ENCODE measurements at regions not wholly inside any gene's neighbourhood (a gene's known extent, or its start where the extent isn't known, plus 50 kb on each side); places are given as distances from the start of the nearest gene placed in this dataset.

GRCh38 chr12:92556637-92557421 lies 146.0 kb upstream of the PLEKHG7 start:
- TF ChIP-seq GATA3 (IDR thresholded peaks at IDR 0.05; ENCODE audit: low read depth, low read length) (no peak), GATA2 (IDR thresholded peaks at IDR 0.05; ENCODE audit: low read depth, low read length) (no peak)
